HK-2 (cell line): ENCODE measurements at regions not wholly inside any gene's neighbourhood (a gene's known extent, or its start where the extent isn't known, plus 50 kb on each side); places are given as distances from the start of the nearest gene placed in this dataset.
A peak's percentile ranks its signal among the peaks of the same experiment; 100 is the strongest.

Experiments
- DNase-seq: peaks from one replicate; pipeline ENCODE4 v3.0.0-alpha.2; 2018; ENCODE audit not compliant: unreplicated experiment

GRCh38 chr4:110778521-110778920 lies 155.6 kb upstream of the PITX2 start:
- no peak for DNase-seq

- no peak for DNase-seq
Observed at GRCh38 chr4:110780538-110780937, 157.7 kb upstream of the PITX2 start.

DNA sequence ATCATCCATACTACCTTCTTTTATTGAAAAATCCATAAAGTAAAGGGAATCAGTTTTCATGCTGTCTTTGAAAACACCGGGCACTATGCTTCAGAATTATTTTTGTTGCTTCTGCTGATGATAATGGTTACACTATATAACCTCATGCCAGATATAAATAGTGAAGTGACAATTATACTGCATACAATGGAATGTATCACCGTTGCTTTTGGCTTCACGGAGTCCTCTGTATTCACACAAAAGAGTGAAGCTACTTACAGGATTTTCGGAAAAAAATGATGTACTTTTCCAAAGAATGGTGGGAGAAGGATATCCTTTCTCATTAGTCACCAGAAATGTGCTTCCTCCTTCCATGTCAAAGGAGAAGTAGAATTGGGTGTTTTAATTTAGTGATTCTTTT lies 159.1 kb upstream of the PITX2 start:
- DNase-seq: no peak

- no peak for DNase-seq
Observed at GRCh38 chr4:110787109-110787508, 164.2 kb upstream of the PITX2 start.

- no peak for DNase-seq
Observed at GRCh38 chr4:110787707-110788106, 164.8 kb upstream of the PITX2 start.

GRCh38 chr4:110788302-110788701 lies 165.4 kb upstream of the PITX2 start:
- no peak for DNase-seq

DNA sequence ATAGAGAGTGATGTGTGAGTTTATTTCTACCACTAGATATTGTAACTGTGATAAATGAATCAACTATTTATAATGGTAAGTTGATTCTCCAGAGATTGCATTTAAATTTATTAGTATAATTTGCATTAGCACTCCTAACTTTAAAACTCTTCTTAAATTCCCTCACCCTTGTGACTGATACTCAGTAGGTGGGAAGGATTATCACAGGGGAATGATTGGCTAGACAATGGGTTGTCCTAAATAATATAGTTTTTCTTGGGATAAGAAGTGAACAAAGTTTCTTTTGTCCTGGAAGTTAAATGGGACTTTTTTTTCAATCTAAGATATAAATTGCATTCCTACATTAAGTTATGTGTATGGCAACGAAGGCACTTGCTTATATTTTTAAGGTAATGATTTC lies 169.2 kb upstream of the PITX2 start:
- no peak for DNase-seq

- no peak for DNase-seq
Observed at GRCh38 chr4:110793381-110793801, 170.5 kb upstream of the PITX2 start.

DNA sequence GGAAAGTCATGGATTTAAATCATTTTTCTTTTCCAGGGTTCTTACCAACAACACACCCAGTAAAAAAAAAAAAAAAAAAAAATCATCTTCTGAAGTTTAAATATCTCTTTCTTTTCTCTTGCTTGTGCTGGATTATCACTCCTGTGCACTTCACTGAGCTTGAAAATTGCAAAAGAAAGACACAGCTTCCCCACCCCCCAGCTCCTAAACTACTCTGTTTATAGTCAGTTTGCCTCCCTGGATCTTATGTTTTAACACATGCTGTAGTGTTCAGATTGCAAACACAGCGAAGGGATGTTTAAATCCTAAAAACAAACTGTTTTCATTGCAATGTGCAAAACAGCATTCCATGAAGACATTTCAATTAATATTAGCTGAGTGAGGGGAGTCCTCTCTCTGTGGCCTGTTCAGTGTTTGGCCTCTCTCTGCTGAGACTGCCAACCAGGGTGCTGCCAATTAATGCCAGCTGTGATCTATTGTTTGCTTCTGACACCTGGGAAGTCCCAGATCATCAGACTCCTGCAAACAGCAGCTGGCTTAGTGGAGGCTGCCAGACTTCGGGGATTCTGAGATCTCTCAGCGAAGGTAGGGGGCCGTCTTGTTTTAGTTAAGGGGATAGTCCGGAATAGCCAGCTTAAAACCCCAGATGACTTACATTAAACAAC lies 171.1 kb upstream of the PITX2 start:
- no peak for DNase-seq

DNA sequence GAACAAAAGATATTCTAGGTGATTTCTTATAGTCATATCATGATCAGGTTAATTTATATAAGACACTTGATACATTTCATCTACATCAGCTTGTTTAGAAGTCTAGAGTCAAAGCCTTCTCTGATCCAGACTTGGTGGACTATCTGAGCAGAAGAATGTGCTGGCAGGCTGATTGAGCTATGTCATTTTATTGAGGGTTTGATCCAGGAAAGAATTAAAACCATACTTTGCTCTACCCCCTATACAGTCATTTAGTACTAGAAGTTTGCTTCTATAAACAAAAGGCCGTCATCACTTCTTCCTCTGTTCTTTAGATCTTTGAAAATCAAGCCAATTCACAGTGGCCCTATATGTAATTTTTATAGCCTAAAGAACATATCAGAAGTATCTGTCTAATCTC lies 173.1 kb upstream of the PITX2 start:
- DNase-seq: no peak

DNA sequence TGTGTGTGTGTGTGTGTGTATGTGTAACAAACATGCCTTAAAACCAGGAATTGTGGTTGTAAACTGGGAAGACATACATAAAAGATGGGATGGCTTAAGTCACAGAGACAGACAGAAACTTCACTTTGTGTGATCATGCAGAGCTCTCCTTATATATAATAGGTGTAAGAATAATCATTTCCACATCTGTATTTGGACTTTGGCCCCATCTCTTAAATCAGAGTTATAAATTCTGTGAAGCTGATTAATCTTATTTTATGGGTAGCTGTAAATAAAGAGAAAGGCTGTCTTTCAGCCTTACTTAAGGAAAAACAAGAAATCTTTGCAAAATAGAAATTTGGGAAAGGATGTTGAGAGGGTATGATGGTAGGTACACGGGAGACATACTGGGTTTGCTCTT lies 174.6 kb upstream of the PITX2 start:
- DNase-seq: no peak

GRCh38 chr4:110798687-110799086 lies 175.8 kb upstream of the PITX2 start:
- no peak for DNase-seq

GRCh38 chr4:110799211-110799610 lies 176.3 kb upstream of the PITX2 start:
- no peak for DNase-seq

DNA sequence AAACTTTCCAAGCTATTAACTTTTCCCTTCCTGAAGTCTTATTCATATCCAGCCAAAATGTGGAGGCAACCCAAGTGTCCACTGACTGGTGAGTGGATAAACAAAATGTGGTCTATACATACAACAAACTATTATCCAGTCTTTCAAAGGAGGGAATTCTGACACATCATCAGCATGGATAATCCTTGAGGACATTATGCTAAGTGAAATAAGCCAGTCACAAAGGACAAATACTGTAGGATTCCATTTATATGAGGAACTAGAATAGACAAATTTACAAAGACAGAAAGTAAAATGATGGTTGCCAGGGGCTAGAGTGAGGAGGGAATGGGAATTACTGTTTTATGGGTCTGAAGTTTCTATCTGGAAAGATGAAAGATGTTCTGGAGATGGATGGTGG lies 178.7 kb upstream of the PITX2 start:
- no peak for DNase-seq

- DNase-seq: peak; percentile 28
Observed at GRCh38 chr4:110808351-110808878, 185.5 kb upstream of the PITX2 start.

- no peak for DNase-seq
Observed at GRCh38 chr4:110815950-110816349, 193.1 kb upstream of the PITX2 start.

DNA sequence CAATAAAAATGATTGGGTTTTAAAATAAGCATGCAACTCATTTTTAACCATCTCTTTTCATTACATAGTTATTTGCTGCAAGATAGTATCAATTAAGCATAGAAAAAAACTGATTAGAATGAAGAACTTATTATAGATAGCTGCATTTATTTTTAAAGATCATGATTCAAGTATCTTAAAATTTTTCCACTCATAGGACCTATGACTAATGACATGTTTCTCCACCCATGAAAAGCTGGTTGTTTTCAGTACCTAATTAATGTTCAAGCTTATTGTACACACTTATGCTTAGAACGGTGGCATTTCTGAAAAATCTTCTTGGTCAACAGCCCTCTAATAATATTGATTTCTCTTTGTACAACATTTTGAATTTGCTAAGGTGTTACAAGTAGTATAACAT lies 193.5 kb upstream of the PITX2 start:
- DNase-seq: no peak

DNA sequence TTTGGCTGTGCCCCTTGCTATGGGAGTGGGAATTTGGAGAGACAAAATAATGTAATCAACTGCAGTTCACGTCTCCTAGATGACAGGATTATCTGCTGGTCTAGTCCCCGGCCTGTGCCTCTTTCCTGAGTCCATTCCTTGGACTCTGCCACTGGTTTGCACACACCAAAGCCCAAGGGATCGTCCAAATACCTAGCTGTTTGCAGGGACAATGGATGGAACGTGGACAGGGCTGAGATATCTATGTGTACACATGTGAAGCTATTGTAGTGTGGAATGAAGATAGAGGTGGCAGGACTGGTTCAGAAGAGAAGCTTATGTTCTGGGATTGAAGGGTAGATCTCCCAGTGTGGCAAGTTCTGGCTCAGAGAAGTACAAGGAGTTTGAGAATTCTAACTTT lies 198.3 kb upstream of the PITX2 start:
- DNase-seq: no peak

GRCh38 chr4:110823251-110823650 lies 200.4 kb upstream of the PITX2 start:
- DNase-seq: peak; percentile 1

- no peak for DNase-seq
Observed at GRCh38 chr4:110824344-110824743, 201.5 kb upstream of the PITX2 start.

- no peak for DNase-seq
Observed at GRCh38 chr4:110826656-110827055, 203.8 kb upstream of the PITX2 start.

DNA sequence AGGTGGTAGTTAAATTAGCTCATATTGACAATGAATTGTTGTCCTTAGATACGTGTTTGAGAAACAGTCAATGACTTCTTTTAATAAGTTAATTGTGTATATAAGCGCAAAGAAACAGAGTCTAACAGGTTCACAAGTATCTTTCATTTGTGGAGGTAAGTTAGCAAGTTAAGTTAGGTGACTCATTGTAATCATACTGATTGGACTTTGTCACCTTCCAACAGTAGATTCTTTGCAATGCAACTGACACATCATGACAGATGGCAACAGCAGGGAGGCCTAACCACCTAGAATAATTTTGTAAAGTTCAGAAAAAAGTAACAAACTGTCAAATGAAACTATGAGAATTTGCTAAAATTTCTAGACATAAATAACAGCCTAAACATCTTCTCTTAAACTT lies 207.6 kb upstream of the PITX2 start:
- DNase-seq: no peak

DNA sequence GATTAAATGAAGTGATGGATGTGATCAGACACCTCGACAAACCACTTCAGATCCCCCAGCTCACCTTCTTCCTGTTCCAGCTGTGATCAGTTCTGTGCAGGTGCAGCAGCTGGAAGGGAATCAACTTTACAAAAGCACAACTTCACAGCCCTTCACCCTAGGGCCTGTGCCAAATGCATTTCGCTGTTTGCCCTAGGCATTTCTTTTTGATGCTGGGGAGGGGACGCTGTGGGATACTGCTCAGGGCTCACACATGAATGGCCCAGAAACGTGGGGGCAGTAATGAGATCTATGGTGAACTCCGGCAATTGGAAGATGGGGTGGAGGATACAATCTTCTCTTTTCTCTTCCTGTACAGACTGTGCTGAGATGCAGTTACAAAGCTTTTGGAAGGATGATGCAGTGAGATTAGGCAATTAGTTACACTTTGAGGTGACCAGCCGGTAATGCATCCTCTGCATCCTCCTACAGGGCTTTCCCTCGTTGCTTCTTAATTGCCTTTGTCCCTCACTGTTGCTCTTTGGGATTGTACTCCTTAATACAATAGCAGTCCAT lies 215.1 kb upstream of the PITX2 start:
- no peak for DNase-seq

GRCh38 chr4:110840221-110840654 lies 217.4 kb upstream of the PITX2 start:
- DNase-seq: no peak
